ENCODE measurements at regions not wholly inside any gene's neighbourhood (a gene's known extent, or its start where the extent isn't known, plus 50 kb on each side); places are given as distances from the start of the nearest gene placed in this dataset.
"Not testable (repeated sequence)": the region's sequence is repeated elsewhere in the genome, so short reads cannot be mapped to it uniquely, and the experiment has no call there.

DNA sequence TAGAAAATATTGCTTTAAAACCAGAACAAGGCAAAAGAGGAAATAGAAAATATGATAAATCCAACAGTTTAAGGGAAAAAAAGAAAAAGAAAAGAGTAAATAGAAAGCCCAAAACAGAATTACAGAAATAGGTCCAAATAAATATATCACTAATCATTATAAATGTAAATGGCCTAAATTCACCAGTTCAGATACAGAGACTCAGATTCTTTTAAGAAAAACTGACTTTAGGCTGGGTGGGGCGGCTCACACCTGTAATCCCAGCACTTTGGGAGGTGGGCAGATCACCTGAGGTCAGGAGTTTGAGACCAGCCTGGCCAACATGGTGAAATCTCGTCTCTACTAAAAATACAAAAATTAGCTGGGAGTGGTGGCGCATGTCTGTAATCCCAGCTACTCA lies 79.7 kb upstream of the RASGRP1 start:
- DNase-seq; intact Hi-C loops (cut with DNase I): not testable (repeated sequence)

GRCh38 chr15:38646716-38647115 lies 82.1 kb upstream of the RASGRP1 start:
- intact Hi-C loops (cut with DNase I) = no loop called here
- DNase-seq = no peak

- no peak for DNase-seq
- intact Hi-C loops (cut with DNase I) = no loop called here
These were observed 83.1 kb upstream of the RASGRP1 start for GRCh38 chr15:38647683-38648082.

GRCh38 chr15:38648121-38648843 lies 83.7 kb upstream of the RASGRP1 start:
- DNase-seq = no peak
- intact Hi-C loops (cut with DNase I) = no loop called here

DNA sequence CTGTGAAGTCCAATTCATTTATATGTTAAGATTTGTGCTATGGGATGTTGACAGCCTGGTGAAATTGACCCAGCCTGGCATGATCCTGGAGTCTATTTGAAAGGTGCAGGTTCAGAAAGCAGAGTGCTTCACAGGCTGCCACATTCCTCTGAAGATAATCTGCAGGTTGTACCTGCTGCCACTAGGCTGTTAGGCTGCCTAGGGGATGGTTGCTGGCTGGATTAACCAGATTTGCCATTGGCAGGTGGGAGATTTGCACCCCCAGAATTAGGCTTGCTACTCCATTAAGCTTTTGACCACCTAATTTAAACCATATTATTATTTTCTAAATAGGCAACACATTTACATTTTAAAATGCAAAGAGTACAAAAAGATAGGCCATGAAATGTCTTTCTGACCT lies 85.8 kb upstream of the RASGRP1 start:
- no peak for DNase-seq
- intact Hi-C loops (cut with DNase I) = no loop called here

DNA sequence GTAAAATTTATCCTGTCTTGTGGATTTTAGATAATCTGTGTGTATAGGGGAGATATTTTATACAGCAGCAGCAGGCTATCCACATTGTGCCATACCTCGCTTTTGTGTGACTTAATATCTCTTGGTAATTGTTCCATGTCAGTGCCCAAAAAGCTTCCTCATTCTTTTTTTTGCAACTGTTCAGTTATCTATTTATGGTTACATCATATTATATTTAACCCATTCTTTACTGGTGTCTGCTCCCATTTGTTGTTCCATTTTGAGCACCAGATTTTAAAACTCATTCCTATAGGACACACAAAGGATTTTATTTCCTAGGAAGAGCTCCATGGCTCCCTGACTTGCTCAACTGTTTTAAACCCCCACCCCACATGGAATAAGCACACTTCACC lies 86.3 kb upstream of the RASGRP1 start:
- intact Hi-C loops (cut with DNase I) = no loop called here
- DNase-seq = no peak

- no peak for DNase-seq
- intact Hi-C loops (cut with DNase I) = no loop called here
These were observed 86.9 kb upstream of the RASGRP1 start for GRCh38 chr15:38651328-38652038.

GRCh38 chr15:38652183-38652794 lies 87.7 kb upstream of the RASGRP1 start:
- intact Hi-C loops (cut with DNase I) = no loop called here
- DNase-seq = no peak

DNA sequence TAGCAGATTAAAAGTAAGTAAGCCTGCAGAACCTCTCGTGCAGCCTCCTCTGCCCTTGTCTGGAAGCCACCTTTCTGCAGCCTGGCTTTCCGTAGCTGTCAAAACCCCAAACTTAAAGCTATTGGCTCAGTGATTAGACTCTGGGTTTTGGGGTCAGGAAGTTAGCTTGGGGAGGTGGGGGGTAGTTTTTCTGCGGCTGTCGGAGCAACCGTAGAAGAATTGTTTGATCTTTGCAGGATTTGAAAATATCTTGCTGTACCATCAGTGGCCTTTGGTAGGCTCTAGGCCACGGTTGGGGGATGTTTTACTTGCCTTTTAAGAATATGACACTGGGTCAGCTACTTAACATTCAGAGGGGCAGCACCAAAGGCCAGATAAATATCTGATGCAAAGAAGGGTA lies 88.4 kb upstream of the RASGRP1 start:
- no peak for DNase-seq
- intact Hi-C loops (cut with DNase I) = no loop called here

- no peak for DNase-seq
- intact Hi-C loops (cut with DNase I) = no loop called here
These were observed 93.8 kb upstream of the RASGRP1 start for GRCh38 chr15:38658431-38658830.

DNA sequence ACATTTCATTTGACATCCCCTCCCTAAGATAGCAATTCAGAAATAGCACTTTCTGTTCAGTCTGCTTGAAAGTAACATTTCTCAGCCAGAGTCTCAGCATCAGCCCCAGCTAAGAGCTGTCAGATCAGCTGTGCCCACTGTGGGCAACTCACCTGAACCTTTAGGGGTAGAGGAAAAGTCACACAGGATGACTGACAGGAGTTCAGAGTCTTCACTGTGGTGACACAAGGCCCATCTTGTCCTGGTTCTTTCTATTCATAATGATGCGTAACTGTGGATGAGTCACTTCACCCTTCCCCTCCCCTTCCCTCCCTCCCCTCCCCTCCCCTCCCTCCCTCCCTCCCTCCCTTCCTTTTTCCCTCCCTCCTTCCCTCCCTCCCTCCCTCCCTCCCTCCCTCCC lies 96.1 kb upstream of the RASGRP1 start:
- intact Hi-C loops (cut with DNase I) = no loop called here
- DNase-seq = no peak

GRCh38 chr15:38662033-38662802 lies 97.6 kb upstream of the RASGRP1 start:
- intact Hi-C loops (cut with DNase I) = no loop called here
- DNase-seq = no peak

- DNase-seq = no peak
- intact Hi-C loops (cut with DNase I) = no loop called here
These were observed 98.2 kb upstream of the RASGRP1 start for GRCh38 chr15:38662805-38663204.

- no peak for DNase-seq
- intact Hi-C loops (cut with DNase I) = no loop called here
These were observed 101.1 kb upstream of the RASGRP1 start for GRCh38 chr15:38665586-38666305.

DNA sequence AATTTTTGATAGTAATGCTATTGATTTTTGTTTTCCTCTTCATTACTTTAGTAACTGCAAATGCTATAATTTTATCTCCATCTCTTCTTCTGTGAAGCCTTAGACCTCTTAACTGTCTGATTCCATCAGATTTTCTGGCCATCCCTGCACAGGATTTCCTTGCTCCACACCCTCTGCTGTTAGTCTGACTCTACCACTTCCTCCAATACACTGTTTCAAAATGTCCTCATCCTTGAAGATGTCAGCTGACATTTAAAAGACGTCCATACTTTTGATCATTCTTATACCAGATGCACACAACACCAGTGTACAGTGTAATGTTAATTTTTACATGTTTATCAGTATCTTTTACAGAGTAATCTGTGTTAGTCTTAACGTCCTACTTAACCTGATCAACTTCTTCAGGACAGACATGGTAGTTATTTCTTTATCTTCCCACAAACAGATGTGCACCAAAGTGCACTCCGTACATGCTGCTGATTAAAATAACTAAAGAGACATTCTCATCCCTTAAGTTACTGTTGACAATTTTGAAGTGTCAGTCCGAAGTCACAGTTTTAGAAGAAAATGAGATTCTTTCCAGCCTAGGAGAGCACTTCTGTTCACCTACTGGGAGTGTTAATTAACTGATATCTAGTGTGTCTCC lies 102.4 kb upstream of the RASGRP1 start:
- intact Hi-C loops (cut with DNase I) = no loop called here

GRCh38 chr15:38667890-38668850 lies 103.6 kb upstream of the RASGRP1 start:
- peak in 5 of 10 donors; percentile 27 to 87 (median 37) for DNase-seq
- intact Hi-C loops (cut with DNase I) = no loop called here

More for the DNA sequence above, 102.4 kb upstream of the RASGRP1 start:
- no peak for DNase-seq

GRCh38 chr15:38668898-38669391 lies 104.3 kb upstream of the RASGRP1 start:
- DNase-seq = no peak
- intact Hi-C loops (cut with DNase I) = no loop called here

Measured in posterior cingulate gyrus (tissue), 11 donors.